HG03520 (cell line): ENCODE measurements at regions not wholly inside any gene's neighbourhood (a gene's known extent, or its start where the extent isn't known, plus 50 kb on each side); places are given as distances from the start of the nearest gene placed in this dataset.
"Not testable (repeated sequence)": the region's sequence is repeated elsewhere in the genome, so short reads cannot be mapped to it uniquely, and the experiment has no call there.

Experiments
- ATAC-seq: cut with Tn5 transposase; IDR thresholded peaks from one replicate; pipeline ENCODE4 v1.9.1; 2021; ENCODE audit warnings: mild to moderate bottlenecking, moderate library complexity; ENCODE audit not compliant: unreplicated experiment

GRCh38 chr14:48622980-48623379 lies 947.6 kb upstream of the MDGA2 start:
- no peak for ATAC-seq

- no peak for ATAC-seq
Measured at GRCh38 chr14:48618057-48618456, 942.7 kb upstream of the MDGA2 start.

GRCh38 chr14:48616931-48617330 lies 941.5 kb upstream of the MDGA2 start:
- no peak for ATAC-seq

GRCh38 chr14:48615618-48616017 lies 940.2 kb upstream of the MDGA2 start:
- ATAC-seq = no peak

- ATAC-seq = no peak
Measured at GRCh38 chr14:48614003-48614402, 938.6 kb upstream of the MDGA2 start.

GRCh38 chr14:48606960-48607359 lies 931.6 kb upstream of the MDGA2 start:
- not testable (repeated sequence) for ATAC-seq

GRCh38 chr14:48598458-48598857 lies 923.1 kb upstream of the MDGA2 start:
- no peak for ATAC-seq

- ATAC-seq = no peak
Measured at GRCh38 chr14:48586099-48586498, 910.7 kb upstream of the MDGA2 start.

GRCh38 chr14:48584031-48584430 lies 908.6 kb upstream of the MDGA2 start:
- peak; percentile 85 for ATAC-seq

GRCh38 chr14:48582938-48583337 lies 907.5 kb upstream of the MDGA2 start:
- peak; percentile 51 for ATAC-seq

GRCh38 chr14:48580692-48581091 lies 905.3 kb upstream of the MDGA2 start:
- no peak for ATAC-seq

- ATAC-seq = no peak
Measured at GRCh38 chr14:48575772-48576171, 900.4 kb upstream of the MDGA2 start.

- no peak for ATAC-seq
Measured at GRCh38 chr14:48568688-48569087, 893.3 kb upstream of the MDGA2 start.

GRCh38 chr14:48568252-48568651 lies 892.8 kb upstream of the MDGA2 start:
- ATAC-seq = no peak

GRCh38 chr14:48563489-48563888 lies 888.1 kb upstream of the MDGA2 start:
- no peak for ATAC-seq

GRCh38 chr14:48561438-48561837 lies 886.0 kb upstream of the MDGA2 start:
- not testable (repeated sequence) for ATAC-seq

GRCh38 chr14:48560421-48560820 lies 885.0 kb upstream of the MDGA2 start:
- ATAC-seq = no peak

- no peak for ATAC-seq
Measured at GRCh38 chr14:48553443-48553842, 878.0 kb upstream of the MDGA2 start.

GRCh38 chr14:48546996-48547395 lies 871.6 kb upstream of the MDGA2 start:
- ATAC-seq = peak; percentile 98

- ATAC-seq = no peak
Measured at GRCh38 chr14:48537600-48537999, 862.2 kb upstream of the MDGA2 start.

GRCh38 chr14:48536318-48536717 lies 860.9 kb upstream of the MDGA2 start:
- no peak for ATAC-seq

- ATAC-seq = no peak
Measured at GRCh38 chr14:48527832-48528231, 852.4 kb upstream of the MDGA2 start.

- ATAC-seq = no peak
Measured at GRCh38 chr14:48526307-48526706, 850.9 kb upstream of the MDGA2 start.

GRCh38 chr14:48504921-48505320 lies 829.5 kb upstream of the MDGA2 start:
- ATAC-seq = no peak
